Fibroblast of lung (primary cell): ENCODE measurements at regions not wholly inside any gene's neighbourhood (a gene's known extent, or its start where the extent isn't known, plus 50 kb on each side); places are given as distances from the start of the nearest gene placed in this dataset.

Experiments used
- DNase-seq, 2 donors: peaks; one replicate each; pipeline versions ENCODE4 v3.0.0 to v3.0.0-alpha.2; 2010; ENCODE audit warnings: low read depth in 2 of 2
- H2AFZ ChIP-seq: 2 replicates; pipeline ENCODE4 v1.5.1; 2012; ENCODE audit warnings: low read length, control low read depth, inconsistent platforms
- H3K27ac ChIP-seq: 2 replicates; pipeline ENCODE4 v1.5.1; 2011; ENCODE audit warnings: low read length, control low read depth; ENCODE audit not compliant: insufficient read depth
- H3K27me3 ChIP-seq: 2 replicates; pipeline ENCODE4 v1.5.1; 2011; ENCODE audit warnings: mild to moderate bottlenecking, low read length; ENCODE audit not compliant: control insufficient read depth, insufficient read depth
- H3K36me3 ChIP-seq: 2 replicates; pipeline ENCODE4 v1.5.1; 2011; ENCODE audit warnings: low read length; ENCODE audit not compliant: control insufficient read depth, insufficient read depth
- H3K4me1 ChIP-seq: 2 replicates; pipeline ENCODE4 v1.5.1; 2011; ENCODE audit warnings: low read length; ENCODE audit not compliant: control insufficient read depth, insufficient read depth; ENCODE audit errors: extremely low read depth
- H3K4me2 ChIP-seq: 2 replicates; pipeline ENCODE4 v1.5.1; 2011; ENCODE audit warnings: low read length, control low read depth; ENCODE audit not compliant: insufficient read depth; ENCODE audit errors: extremely low read depth
- H3K4me3 ChIP-seq, 4 experiments: fragments of 200-600 bp in 1 of 4; sonication (generic) in 1 of 4; replicated peaks in 1 of 4; 2 replicates each; pipeline ENCODE4 v1.5.1; 2011 to 2016; ENCODE audit warnings: low read length in 4 of 4, low read depth in 3 of 4, mild to moderate bottlenecking in 3 of 4, control low read depth in 2 of 4, inconsistent platforms in 1 of 4, mixed read lengths in 1 of 4; ENCODE audit not compliant: insufficient read depth in 1 of 4; ENCODE audit errors: control extremely low read depth in 1 of 4
- H3K79me2 ChIP-seq: 2 replicates; pipeline ENCODE4 v1.5.1; 2012; ENCODE audit warnings: mild to moderate bottlenecking, low read length, inconsistent platforms; ENCODE audit not compliant: control insufficient read depth, insufficient read depth
- H3K9ac ChIP-seq: 2 replicates; pipeline ENCODE4 v1.5.1; 2011; ENCODE audit warnings: mild to moderate bottlenecking, low read length, control low read depth; ENCODE audit not compliant: insufficient read depth
- H3K9me3 ChIP-seq: 2 replicates; pipeline ENCODE4 v1.5.1; 2012; ENCODE audit warnings: low read depth, low read length; ENCODE audit not compliant: control insufficient read depth, insufficient read depth
- H4K20me1 ChIP-seq: 2 replicates; pipeline ENCODE4 v1.5.1; 2011; ENCODE audit warnings: low read length; ENCODE audit not compliant: control insufficient read depth, insufficient read depth; ENCODE audit errors: extremely low read depth
- EZH2 ChIP-seq: IDR thresholded peaks from 2 replicates; pipeline ENCODE4 v1.5.1; 2012; ENCODE audit warnings: low read length, control low read depth, mild to moderate bottlenecking; ENCODE audit errors: missing control alignments
- TF ChIP-seq, protein P1 (sequence below), 2 donors: IDR thresholded peaks in 1 of 2; conservative IDR thresholded peaks in 1 of 2; 1 replicate in 1 of 2; 2 replicates in 1 of 2; pipeline ENCODE4 v1.5.1; 2011 to 2012; ENCODE audit warnings: low read length in 2 of 2, control low read depth in 1 of 2, inconsistent platforms in 1 of 2, low read depth in 1 of 2, mild to moderate bottlenecking in 1 of 2

DNA sequence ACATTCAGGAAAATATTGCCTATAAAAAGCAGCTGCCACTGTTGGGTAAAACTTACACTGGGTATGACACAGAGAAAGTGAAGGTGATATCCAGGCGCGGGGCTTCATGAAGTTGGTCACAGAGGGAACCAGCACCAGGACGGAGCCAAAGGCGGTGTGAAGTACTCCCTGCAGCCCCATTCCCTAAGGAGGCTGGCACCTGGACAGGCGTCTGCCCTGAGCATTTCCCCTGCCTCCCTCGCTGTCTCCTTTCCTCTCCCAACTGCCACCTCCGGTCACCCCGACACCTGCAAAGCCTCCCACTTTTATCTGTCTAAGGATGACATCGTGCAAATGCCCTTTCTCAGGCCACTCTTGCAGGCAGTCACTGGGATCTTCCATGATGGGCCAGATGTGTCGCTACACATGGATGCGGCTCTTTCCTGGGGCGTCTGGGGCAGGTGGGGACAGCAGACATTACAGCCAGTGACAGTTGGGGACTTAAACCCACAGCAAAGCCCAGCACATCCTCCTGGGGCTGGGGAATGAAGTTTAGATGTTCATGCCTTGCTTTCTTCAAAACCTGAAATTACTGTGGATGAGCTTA lies 367.7 kb upstream of the IRX4 start:
- Histone ChIP-seq H3K36me3 (no peaks in the 10 kb centered on the region), H3K9ac (no peak overlapping the region), H3K27ac (no peak overlapping the region), H4K20me1 (no peaks in the 10 kb centered on the region), H3K79me2 (no peaks in the 10 kb centered on the region), H3K4me3 (no peak overlapping the region), H3K4me1 (no peaks in the 10 kb centered on the region), H2AFZ (no peak overlapping the region), H3K9me3 (no peaks in the 10 kb centered on the region), H3K27me3 (no peaks in the 10 kb centered on the region), H3K4me2 (no peak overlapping the region)
- DNase-seq: no peak
- no peak for TF ChIP-seq EZH2
- TF ChIP-seq, protein P1, sequence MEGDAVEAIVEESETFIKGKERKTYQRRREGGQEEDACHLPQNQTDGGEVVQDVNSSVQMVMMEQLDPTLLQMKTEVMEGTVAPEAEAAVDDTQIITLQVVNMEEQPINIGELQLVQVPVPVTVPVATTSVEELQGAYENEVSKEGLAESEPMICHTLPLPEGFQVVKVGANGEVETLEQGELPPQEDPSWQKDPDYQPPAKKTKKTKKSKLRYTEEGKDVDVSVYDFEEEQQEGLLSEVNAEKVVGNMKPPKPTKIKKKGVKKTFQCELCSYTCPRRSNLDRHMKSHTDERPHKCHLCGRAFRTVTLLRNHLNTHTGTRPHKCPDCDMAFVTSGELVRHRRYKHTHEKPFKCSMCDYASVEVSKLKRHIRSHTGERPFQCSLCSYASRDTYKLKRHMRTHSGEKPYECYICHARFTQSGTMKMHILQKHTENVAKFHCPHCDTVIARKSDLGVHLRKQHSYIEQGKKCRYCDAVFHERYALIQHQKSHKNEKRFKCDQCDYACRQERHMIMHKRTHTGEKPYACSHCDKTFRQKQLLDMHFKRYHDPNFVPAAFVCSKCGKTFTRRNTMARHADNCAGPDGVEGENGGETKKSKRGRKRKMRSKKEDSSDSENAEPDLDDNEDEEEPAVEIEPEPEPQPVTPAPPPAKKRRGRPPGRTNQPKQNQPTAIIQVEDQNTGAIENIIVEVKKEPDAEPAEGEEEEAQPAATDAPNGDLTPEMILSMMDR (conservative IDR thresholded peaks at IDR 0.05 in 1 of 2, IDR thresholded peaks at IDR 0.05 in 1 of 2; ENCODE audit: low read depth in 1 of 2, low read length in 2 of 2): no peak

DNA sequence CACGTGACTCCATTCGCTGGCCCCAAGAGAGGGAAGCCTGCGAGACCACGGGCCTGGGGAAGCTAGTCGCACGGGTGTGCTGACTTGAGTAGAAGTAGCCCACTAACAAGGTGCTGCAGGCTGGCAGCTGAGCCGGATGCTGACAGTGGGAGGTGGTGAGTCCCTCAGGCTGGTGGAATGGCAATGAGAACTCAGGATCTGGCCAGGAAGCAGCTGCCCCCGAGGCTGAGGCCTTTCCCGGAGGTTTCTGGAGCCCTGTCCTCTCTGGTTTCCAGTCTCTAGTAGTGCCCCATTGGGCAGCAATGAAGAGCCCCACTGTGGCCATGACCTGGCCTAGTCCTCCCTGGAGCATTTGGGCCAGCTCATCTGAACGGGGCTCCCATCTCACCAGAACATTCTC lies 366.7 kb upstream of the IRX4 start:
- no peak for DNase-seq
- no peaks in the 10 kb centered on the region for H4K20me1 ChIP-seq
- H3K9ac ChIP-seq: no peak overlapping the region
- H3K9me3 ChIP-seq: no peaks in the 10 kb centered on the region
- no peak for TF ChIP-seq EZH2
- TF ChIP-seq, protein P1 (conservative IDR thresholded peaks at IDR 0.05 in 1 of 2, IDR thresholded peaks at IDR 0.05 in 1 of 2; ENCODE audit: low read depth in 1 of 2, low read length in 2 of 2): no peak
- H3K27me3 ChIP-seq: no peaks in the 10 kb centered on the region
- H3K4me3 ChIP-seq: no peak overlapping the region
- H3K27ac ChIP-seq: no peak overlapping the region
- H3K4me1 ChIP-seq: no peaks in the 10 kb centered on the region
- H3K4me2 ChIP-seq: no peak overlapping the region
- H2AFZ ChIP-seq: no peak overlapping the region
- H3K79me2 ChIP-seq: no peaks in the 10 kb centered on the region
- no peaks in the 10 kb centered on the region for H3K36me3 ChIP-seq

GRCh38 chr5:2249026-2249425 lies 366.3 kb upstream of the IRX4 start:
- no peaks in the 10 kb centered on the region for H3K9me3 ChIP-seq
- H3K79me2 ChIP-seq: no peaks in the 10 kb centered on the region
- H3K9ac ChIP-seq: no peak overlapping the region
- H3K27ac ChIP-seq: no peak overlapping the region
- no peaks in the 10 kb centered on the region for H3K4me1 ChIP-seq
- no peak overlapping the region for H3K4me2 ChIP-seq
- H3K4me3 ChIP-seq: no peak overlapping the region
- no peaks in the 10 kb centered on the region for H4K20me1 ChIP-seq
- no peaks in the 10 kb centered on the region for H3K36me3 ChIP-seq
- H2AFZ ChIP-seq: no peak overlapping the region
- TF ChIP-seq, protein P1 (conservative IDR thresholded peaks at IDR 0.05 in 1 of 2, IDR thresholded peaks at IDR 0.05 in 1 of 2; ENCODE audit: low read depth in 1 of 2, low read length in 2 of 2): no peak
- no peak for TF ChIP-seq EZH2
- DNase-seq: no peak
- no peaks in the 10 kb centered on the region for H3K27me3 ChIP-seq
